Gastrocnemius medialis (tissue), 4 donors: ENCODE measurements at regions not wholly inside any gene's neighbourhood (a gene's known extent, or its start where the extent isn't known, plus 50 kb on each side); places are given as distances from the start of the nearest gene placed in this dataset.

Experiments
- ATAC-seq, 2 donors: fragments of 150-250 bp; one replicate each; pipeline ENCODE4 v1.9.1; 2016
- DNase-seq, 2 donors: peaks; one replicate each; pipeline ENCODE4 v3.0.0-alpha.2; 2019
- H3K27ac ChIP-seq, 4 donors: fragments of 200-600 bp; sonication (generic); 1 replicate in 1 of 4; 2 replicates in 3 of 4; pipeline ENCODE4 v1.5.1; 2016 to 2018; ENCODE audit warnings: mild to moderate bottlenecking in 2 of 4, moderate library complexity in 1 of 4
- H3K27me3 ChIP-seq, 3 donors: fragments of 200-600 bp; sonication (generic) in 2 of 3; 1 replicate in 1 of 3; 2 replicates in 2 of 3; pipeline versions ENCODE4 v1.5.1 to v1.6.0; 2016 to 2019; ENCODE audit warnings: mild to moderate bottlenecking in 1 of 3, moderate library complexity in 1 of 3
- H3K36me3 ChIP-seq, 2 donors: fragments of 200-600 bp; sonication (generic) in 1 of 2; one replicate each; pipeline ENCODE4 v1.5.1; 2017 to 2018
- H3K4me1 ChIP-seq, 2 donors: fragments of 200-600 bp; sonication (generic) in 1 of 2; one replicate each; pipeline ENCODE4 v1.5.1; 2016 to 2017; ENCODE audit warnings: mild to moderate bottlenecking in 2 of 2
- H3K4me3 ChIP-seq, 4 donors: fragments of 200-600 bp; sonication (generic) in 3 of 4; 1 replicate in 1 of 4; 2 replicates in 3 of 4; pipeline ENCODE4 v1.5.1; 2016 to 2019; ENCODE audit warnings: mild to moderate bottlenecking in 2 of 4
- H3K9me3 ChIP-seq, 3 donors: fragments of 200-600 bp; sonication (generic) in 2 of 3; 1 replicate in 1 of 3; 2 replicates in 2 of 3; pipeline ENCODE4 v1.5.1; 2016 to 2019
- CTCF ChIP-seq, 5 experiments: fragments of 450-650 bp in 3 of 5; fragments of 200-600 bp in 2 of 5; sonication (generic) in 2 of 5; IDR thresholded peaks in 4 of 5; conservative IDR thresholded peaks in 1 of 5; 1 replicate in 4 of 5; 2 replicates in 1 of 5; pipeline ENCODE4 v1.5.1; 2016 to 2019; ENCODE audit warnings: antibody characterized with exemption in 5 of 5, mild to moderate bottlenecking in 3 of 5, moderate library complexity in 3 of 5
- POLR2A ChIP-seq, 2 donors: fragments of 450-650 bp; IDR thresholded peaks; one replicate each; pipeline ENCODE4 v1.6.1; 2017; ENCODE audit warnings: antibody characterized with exemption in 2 of 2, mild to moderate bottlenecking in 2 of 2, moderate library complexity in 2 of 2
- in situ Hi-C, 4 donors: fragments of 200-750 bp; cut with MboI; loops; one replicate each; pipeline versions ENCODE4 v1.15.0 to v1.8.0; 2017; ENCODE audit warnings: low sequenced_read_pairs in 4 of 4
- intact Hi-C: fragments of 100-400 bp; cut with DNase I; formaldehyde crosslinking; loops from one replicate; pipeline ENCODE4 v1.15.1; 2023; ENCODE audit warnings: low total_unique reads

GRCh38 chr6:40268166-40268565 lies 319.0 kb downstream of the LRFN2 start:
- no peak for DNase-seq
- no peak for TF ChIP-seq POLR2A (IDR thresholded peaks at IDR 0.05)
- no peak for TF ChIP-seq CTCF (IDR thresholded peaks at IDR 0.05 in 4 of 5, conservative IDR thresholded peaks at IDR 0.05 in 1 of 5)
- no peaks in the 10 kb centered on the region for H3K4me1 ChIP-seq
- no peaks in the 10 kb centered on the region for H3K27me3 ChIP-seq
- H3K4me3 ChIP-seq, result no peak overlapping the region
- ATAC-seq, result no peak
- intact Hi-C loops, result no loop called here
- H3K9me3 ChIP-seq, result no peaks in the 10 kb centered on the region
- no peaks in the 10 kb centered on the region for H3K36me3 ChIP-seq
- in situ Hi-C loops, result no loop called here
- H3K27ac ChIP-seq, result no peak overlapping the region

- H3K4me1 ChIP-seq, result no peaks in the 10 kb centered on the region
- intact Hi-C loops, result no loop called here
- TF ChIP-seq POLR2A (IDR thresholded peaks at IDR 0.05) (no peak), CTCF (IDR thresholded peaks at IDR 0.05 in 4 of 5, conservative IDR thresholded peaks at IDR 0.05 in 1 of 5) (no peak)
- in situ Hi-C loops, result no loop called here
- no peaks in the 10 kb centered on the region for H3K27me3 ChIP-seq
- no peaks in the 10 kb centered on the region for H3K9me3 ChIP-seq
- no peak overlapping the region for H3K4me3 ChIP-seq
- DNase-seq (no peak), ATAC-seq (no peak)
- H3K27ac ChIP-seq, result no peak overlapping the region
- no peaks in the 10 kb centered on the region for H3K36me3 ChIP-seq
Measured at GRCh38 chr6:40265615-40266014, 321.5 kb downstream of the LRFN2 start.

- in situ Hi-C loops, result no loop called here
- H3K27me3 ChIP-seq, result no peaks in the 10 kb centered on the region
- ATAC-seq, result no peak
Measured at GRCh38 chr6:40263970-40264369, 323.2 kb downstream of the LRFN2 start.

GRCh38 chr6:40262363-40262762 lies 324.8 kb downstream of the LRFN2 start:
- no peaks in the 10 kb centered on the region for H3K9me3 ChIP-seq
- intact Hi-C loops, result no loop called here
- in situ Hi-C loops, result no loop called here

More at GRCh38 chr6:40263970-40264369, 323.2 kb downstream of the LRFN2 start:
- no peak overlapping the region for H3K4me3 ChIP-seq
- intact Hi-C loops, result no loop called here
- no peak for TF ChIP-seq CTCF (IDR thresholded peaks at IDR 0.05 in 4 of 5, conservative IDR thresholded peaks at IDR 0.05 in 1 of 5)
- TF ChIP-seq POLR2A (IDR thresholded peaks at IDR 0.05), result no peak
- H3K9me3 ChIP-seq, result no peaks in the 10 kb centered on the region
- H3K36me3 ChIP-seq, result no peaks in the 10 kb centered on the region
- no peaks in the 10 kb centered on the region for H3K4me1 ChIP-seq
- no peak overlapping the region for H3K27ac ChIP-seq
- no peak for DNase-seq

More at GRCh38 chr6:40262363-40262762, 324.8 kb downstream of the LRFN2 start:
- Histone ChIP-seq H3K4me3 (no peak overlapping the region), H3K27me3 (no peaks in the 10 kb centered on the region), H3K4me1 (no peaks in the 10 kb centered on the region), H3K36me3 (no peaks in the 10 kb centered on the region), H3K27ac (no peak overlapping the region)
- no peak for ATAC-seq
- TF ChIP-seq CTCF (IDR thresholded peaks at IDR 0.05 in 4 of 5, conservative IDR thresholded peaks at IDR 0.05 in 1 of 5) (no peak), POLR2A (IDR thresholded peaks at IDR 0.05) (no peak)
- no peak for DNase-seq
